ENCODE measurements at regions not wholly inside any gene's neighbourhood (a gene's known extent, or its start where the extent isn't known, plus 50 kb on each side); places are given as distances from the start of the nearest gene placed in this dataset.

DNA sequence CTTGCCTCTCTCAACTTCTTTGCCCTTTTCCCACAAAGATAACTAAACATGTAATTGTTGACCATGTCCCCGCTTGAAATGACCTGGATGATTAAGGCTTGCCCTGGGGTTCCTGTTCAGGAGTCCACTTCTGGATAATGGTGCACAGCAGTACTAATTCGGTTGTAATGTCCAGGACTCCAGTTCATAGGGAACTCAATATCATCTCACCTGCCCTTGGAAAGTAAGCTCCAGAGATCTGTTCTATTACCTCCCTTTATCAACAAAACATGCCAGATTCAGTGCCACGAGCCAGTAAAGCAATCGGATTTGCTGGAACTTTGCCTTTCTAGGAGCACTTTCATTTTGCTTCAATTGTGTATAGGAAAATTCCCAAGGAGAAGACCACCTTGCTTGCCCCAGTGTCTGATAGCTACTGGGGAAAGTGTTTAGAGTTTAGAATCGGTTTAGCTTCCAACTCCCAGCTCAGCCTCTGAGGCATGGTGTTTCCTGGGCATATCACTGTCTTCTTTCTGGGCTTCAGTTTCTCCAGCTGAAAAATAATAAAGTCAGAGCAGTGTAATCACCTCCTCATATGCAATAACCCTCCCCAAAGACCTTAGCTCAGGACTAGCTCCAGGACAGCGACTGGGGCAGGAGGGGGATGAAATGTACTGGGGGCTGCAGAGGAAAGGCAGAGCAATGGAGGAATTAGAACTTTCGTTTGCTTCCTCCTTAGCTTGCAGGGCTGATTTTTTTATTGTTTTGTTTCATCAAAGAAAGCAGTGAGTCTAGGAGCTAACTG, 162.6 kb upstream of the CYRIA start:
- TF ChIP-seq, protein P1, sequence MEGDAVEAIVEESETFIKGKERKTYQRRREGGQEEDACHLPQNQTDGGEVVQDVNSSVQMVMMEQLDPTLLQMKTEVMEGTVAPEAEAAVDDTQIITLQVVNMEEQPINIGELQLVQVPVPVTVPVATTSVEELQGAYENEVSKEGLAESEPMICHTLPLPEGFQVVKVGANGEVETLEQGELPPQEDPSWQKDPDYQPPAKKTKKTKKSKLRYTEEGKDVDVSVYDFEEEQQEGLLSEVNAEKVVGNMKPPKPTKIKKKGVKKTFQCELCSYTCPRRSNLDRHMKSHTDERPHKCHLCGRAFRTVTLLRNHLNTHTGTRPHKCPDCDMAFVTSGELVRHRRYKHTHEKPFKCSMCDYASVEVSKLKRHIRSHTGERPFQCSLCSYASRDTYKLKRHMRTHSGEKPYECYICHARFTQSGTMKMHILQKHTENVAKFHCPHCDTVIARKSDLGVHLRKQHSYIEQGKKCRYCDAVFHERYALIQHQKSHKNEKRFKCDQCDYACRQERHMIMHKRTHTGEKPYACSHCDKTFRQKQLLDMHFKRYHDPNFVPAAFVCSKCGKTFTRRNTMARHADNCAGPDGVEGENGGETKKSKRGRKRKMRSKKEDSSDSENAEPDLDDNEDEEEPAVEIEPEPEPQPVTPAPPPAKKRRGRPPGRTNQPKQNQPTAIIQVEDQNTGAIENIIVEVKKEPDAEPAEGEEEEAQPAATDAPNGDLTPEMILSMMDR (IDR thresholded peaks at IDR 0.05; ENCODE audit: insufficient read depth, low read depth, low read length): no peak
- no peak for TF ChIP-seq EZH2 (IDR thresholded peaks at IDR 0.05; ENCODE audit: insufficient read depth, low read length)
